ENCODE measurements at regions not wholly inside any gene's neighbourhood (a gene's known extent, or its start where the extent isn't known, plus 50 kb on each side); places are given as distances from the start of the nearest gene placed in this dataset.

DNA sequence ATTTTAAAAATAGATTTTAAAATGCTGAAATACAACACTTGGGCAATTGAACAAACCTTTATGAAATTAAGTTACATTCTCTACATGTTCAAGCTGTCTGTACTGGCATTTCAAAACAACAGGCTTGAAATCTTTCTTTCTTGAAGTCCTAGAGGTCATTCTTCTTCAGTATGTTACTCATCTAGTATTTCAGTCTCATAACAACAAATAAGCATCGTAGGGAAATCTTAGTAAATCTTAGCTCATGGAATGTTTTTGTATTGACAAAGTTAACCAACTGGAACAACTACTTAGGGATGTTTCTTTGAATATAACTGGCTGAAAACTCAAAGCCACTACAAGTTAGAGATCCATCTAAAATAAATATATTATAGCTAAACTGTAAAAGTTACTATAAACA lies 96.6 kb downstream of the KIF2B start:
- TF ChIP-seq, protein P1, sequence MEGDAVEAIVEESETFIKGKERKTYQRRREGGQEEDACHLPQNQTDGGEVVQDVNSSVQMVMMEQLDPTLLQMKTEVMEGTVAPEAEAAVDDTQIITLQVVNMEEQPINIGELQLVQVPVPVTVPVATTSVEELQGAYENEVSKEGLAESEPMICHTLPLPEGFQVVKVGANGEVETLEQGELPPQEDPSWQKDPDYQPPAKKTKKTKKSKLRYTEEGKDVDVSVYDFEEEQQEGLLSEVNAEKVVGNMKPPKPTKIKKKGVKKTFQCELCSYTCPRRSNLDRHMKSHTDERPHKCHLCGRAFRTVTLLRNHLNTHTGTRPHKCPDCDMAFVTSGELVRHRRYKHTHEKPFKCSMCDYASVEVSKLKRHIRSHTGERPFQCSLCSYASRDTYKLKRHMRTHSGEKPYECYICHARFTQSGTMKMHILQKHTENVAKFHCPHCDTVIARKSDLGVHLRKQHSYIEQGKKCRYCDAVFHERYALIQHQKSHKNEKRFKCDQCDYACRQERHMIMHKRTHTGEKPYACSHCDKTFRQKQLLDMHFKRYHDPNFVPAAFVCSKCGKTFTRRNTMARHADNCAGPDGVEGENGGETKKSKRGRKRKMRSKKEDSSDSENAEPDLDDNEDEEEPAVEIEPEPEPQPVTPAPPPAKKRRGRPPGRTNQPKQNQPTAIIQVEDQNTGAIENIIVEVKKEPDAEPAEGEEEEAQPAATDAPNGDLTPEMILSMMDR (IDR thresholded peaks at IDR 0.05), result no peak
- no peak for TF ChIP-seq POLR2A (IDR thresholded peaks at IDR 0.05)

Data from lower leg skin (tissue), 3 donors.